ENCODE measurements at regions not wholly inside any gene's neighbourhood (a gene's known extent, or its start where the extent isn't known, plus 50 kb on each side); places are given as distances from the start of the nearest gene placed in this dataset.

DNA sequence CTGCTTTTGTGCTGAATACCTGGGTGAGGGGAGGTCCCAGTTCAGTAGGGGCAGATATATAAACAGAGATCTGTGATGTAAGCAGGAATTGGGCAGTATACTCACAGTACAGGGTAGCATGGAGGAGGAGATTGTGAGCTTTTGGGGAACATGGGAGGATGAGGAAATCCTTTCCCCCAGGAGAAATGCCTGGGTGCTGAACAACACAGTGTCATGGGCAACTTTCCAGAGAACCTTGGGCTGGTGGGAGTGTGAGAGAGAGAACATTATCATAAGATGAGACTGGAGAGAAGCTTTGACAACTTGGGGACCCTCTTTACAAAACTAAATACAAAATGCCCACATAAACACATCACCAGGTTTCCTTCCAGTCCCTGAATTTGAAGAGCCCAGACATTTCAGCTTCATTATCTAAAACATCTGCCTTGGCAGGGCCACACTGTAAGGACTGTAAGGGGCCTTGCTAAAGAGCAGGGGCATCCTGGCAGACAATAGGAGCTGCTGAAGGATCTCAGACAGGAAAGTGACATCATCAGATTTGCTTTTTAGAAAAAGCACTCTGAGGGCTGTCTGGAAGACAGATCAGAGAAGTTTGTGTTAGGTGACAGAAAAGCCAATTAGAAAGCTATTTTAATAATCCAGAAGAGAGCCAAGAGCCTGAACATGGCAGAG, 105.1 kb upstream of the FOXN2 start:
- no peak overlapping the region for H3K27ac ChIP-seq (ENCODE audit: low read length)
- no peaks in the 10 kb centered on the region for H3K27me3 ChIP-seq (ENCODE audit: insufficient read depth, low read length)
- H3K9ac ChIP-seq (ENCODE audit: low read depth, low read length), result no peak overlapping the region
- H3K9me3 ChIP-seq (ENCODE audit: insufficient read depth, low read depth, low read length), result no peaks in the 10 kb centered on the region
- no peak overlapping the region for H3K4me3 ChIP-seq (ENCODE audit: low read length)
- peaks cover 22% of the 10 kb centered on the region; the same call in 1 of the 2 replicates for H3K4me1 ChIP-seq (ENCODE audit: insufficient read depth, low read length)
- no peaks in the 10 kb centered on the region for H3K36me3 ChIP-seq (ENCODE audit: insufficient read depth, low read depth, low read length)

GRCh38 chr2:48210189-48210588, 104.3 kb upstream of the FOXN2 start:
- Histone ChIP-seq H3K36me3 (ENCODE audit: insufficient read depth, low read depth, low read length) (no peaks in the 10 kb centered on the region), H3K4me3 (ENCODE audit: low read length) (no peak overlapping the region), H3K27me3 (ENCODE audit: insufficient read depth, low read length) (no peaks in the 10 kb centered on the region), H3K9me3 (ENCODE audit: insufficient read depth, low read depth, low read length) (no peaks in the 10 kb centered on the region), H3K4me1 (ENCODE audit: insufficient read depth, low read length) (peaks cover 21% of the 10 kb centered on the region; the same call in 1 of the 2 replicates), H3K9ac (ENCODE audit: low read depth, low read length) (no peak overlapping the region), H3K27ac (ENCODE audit: low read length) (no peak overlapping the region)

GRCh38 chr2:48213646-48214045, 100.8 kb upstream of the FOXN2 start:
- H3K27ac ChIP-seq (ENCODE audit: low read length), result no peak overlapping the region

GRCh38 chr2:48218169-48218568, 96.3 kb upstream of the FOXN2 start:
- Histone ChIP-seq H3K4me3 (ENCODE audit: low read length) (no peak overlapping the region), H3K9ac (ENCODE audit: low read depth, low read length) (no peak overlapping the region), H3K36me3 (ENCODE audit: insufficient read depth, low read depth, low read length) (no peaks in the 10 kb centered on the region), H3K9me3 (ENCODE audit: insufficient read depth, low read depth, low read length) (no peaks in the 10 kb centered on the region), H3K4me1 (ENCODE audit: insufficient read depth, low read length) (no peaks in the 10 kb centered on the region), H3K27me3 (ENCODE audit: insufficient read depth, low read length) (no peaks in the 10 kb centered on the region), H3K27ac (ENCODE audit: low read length) (no peak overlapping the region)

More at GRCh38 chr2:48213646-48214045, 100.8 kb upstream of the FOXN2 start:
- Histone ChIP-seq H3K4me1 (ENCODE audit: insufficient read depth, low read length) (peaks cover 5% of the 10 kb centered on the region; the same call in 1 of the 2 replicates), H3K36me3 (ENCODE audit: insufficient read depth, low read depth, low read length) (no peaks in the 10 kb centered on the region), H3K9me3 (ENCODE audit: insufficient read depth, low read depth, low read length) (no peaks in the 10 kb centered on the region), H3K4me3 (ENCODE audit: low read length) (no peak overlapping the region), H3K9ac (ENCODE audit: low read depth, low read length) (no peak overlapping the region), H3K27me3 (ENCODE audit: insufficient read depth, low read length) (no peaks in the 10 kb centered on the region)

DNA sequence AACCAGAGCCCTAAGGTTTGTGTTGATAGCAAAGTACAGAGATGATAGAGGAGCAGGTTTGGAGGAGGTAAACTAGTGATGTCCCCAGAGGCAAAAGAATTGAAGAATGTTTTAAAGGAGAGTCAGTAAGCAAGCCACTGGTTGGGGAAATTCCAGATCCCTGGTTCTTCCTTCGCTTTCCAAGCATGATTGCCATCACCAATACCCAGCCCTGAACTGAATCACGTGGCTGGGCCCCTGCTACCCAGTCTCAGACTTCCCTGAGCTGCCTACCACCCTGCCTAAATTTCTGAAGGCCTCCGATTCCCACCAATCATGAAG, 95.3 kb upstream of the FOXN2 start:
- Histone ChIP-seq H3K4me3 (ENCODE audit: low read length) (no peak overlapping the region), H3K9me3 (ENCODE audit: insufficient read depth, low read depth, low read length) (no peaks in the 10 kb centered on the region), H3K27ac (ENCODE audit: low read length) (no peak overlapping the region), H3K4me1 (ENCODE audit: insufficient read depth, low read length) (no peaks in the 10 kb centered on the region), H3K9ac (ENCODE audit: low read depth, low read length) (no peak overlapping the region), H3K36me3 (ENCODE audit: insufficient read depth, low read depth, low read length) (no peaks in the 10 kb centered on the region), H3K27me3 (ENCODE audit: insufficient read depth, low read length) (no peaks in the 10 kb centered on the region)

- no peaks in the 10 kb centered on the region for H3K27me3 ChIP-seq (ENCODE audit: insufficient read depth, low read length)
- no peak overlapping the region for H3K4me3 ChIP-seq (ENCODE audit: low read length)
- H3K36me3 ChIP-seq (ENCODE audit: insufficient read depth, low read depth, low read length), result no peaks in the 10 kb centered on the region
- no peaks in the 10 kb centered on the region for H3K9me3 ChIP-seq (ENCODE audit: insufficient read depth, low read depth, low read length)
- H3K4me1 ChIP-seq (ENCODE audit: insufficient read depth, low read length), result no peaks in the 10 kb centered on the region
- H3K9ac ChIP-seq (ENCODE audit: low read depth, low read length), result no peak overlapping the region
- H3K27ac ChIP-seq (ENCODE audit: low read length), result no peak overlapping the region
Observed at GRCh38 chr2:48219555-48220436, 94.7 kb upstream of the FOXN2 start.

- H3K9me3 ChIP-seq (ENCODE audit: insufficient read depth, low read depth, low read length), result no peaks in the 10 kb centered on the region
- H3K9ac ChIP-seq (ENCODE audit: low read depth, low read length), result no peak overlapping the region
- no peak overlapping the region for H3K4me3 ChIP-seq (ENCODE audit: low read length)
- no peaks in the 10 kb centered on the region for H3K36me3 ChIP-seq (ENCODE audit: insufficient read depth, low read depth, low read length)
- no peaks in the 10 kb centered on the region for H3K4me1 ChIP-seq (ENCODE audit: insufficient read depth, low read length)
- no peaks in the 10 kb centered on the region for H3K27me3 ChIP-seq (ENCODE audit: insufficient read depth, low read length)
- no peak overlapping the region for H3K27ac ChIP-seq (ENCODE audit: low read length)
Observed at GRCh38 chr2:48220501-48220900, 94.0 kb upstream of the FOXN2 start.

GRCh38 chr2:48221846-48222516, 92.5 kb upstream of the FOXN2 start:
- no peak overlapping the region for H3K4me3 ChIP-seq (ENCODE audit: low read length)
- H3K36me3 ChIP-seq (ENCODE audit: insufficient read depth, low read depth, low read length), result no peaks in the 10 kb centered on the region
- no peak overlapping the region for H3K9ac ChIP-seq (ENCODE audit: low read depth, low read length)
- no peaks in the 10 kb centered on the region for H3K4me1 ChIP-seq (ENCODE audit: insufficient read depth, low read length)
- no peaks in the 10 kb centered on the region for H3K9me3 ChIP-seq (ENCODE audit: insufficient read depth, low read depth, low read length)
- H3K27me3 ChIP-seq (ENCODE audit: insufficient read depth, low read length), result no peaks in the 10 kb centered on the region
- H3K27ac ChIP-seq (ENCODE audit: low read length), result no peak overlapping the region

- H3K27me3 ChIP-seq (ENCODE audit: insufficient read depth, low read length), result no peaks in the 10 kb centered on the region
- H3K9me3 ChIP-seq (ENCODE audit: insufficient read depth, low read depth, low read length), result no peaks in the 10 kb centered on the region
- H3K27ac ChIP-seq (ENCODE audit: low read length), result no peak overlapping the region
- no peak overlapping the region for H3K4me3 ChIP-seq (ENCODE audit: low read length)
- no peaks in the 10 kb centered on the region for H3K4me1 ChIP-seq (ENCODE audit: insufficient read depth, low read length)
- H3K9ac ChIP-seq (ENCODE audit: low read depth, low read length), result no peak overlapping the region
- H3K36me3 ChIP-seq (ENCODE audit: insufficient read depth, low read depth, low read length), result no peaks in the 10 kb centered on the region
Observed at GRCh38 chr2:48227617-48228344, 86.7 kb upstream of the FOXN2 start.

- Histone ChIP-seq H3K4me3 (ENCODE audit: low read length) (no peak overlapping the region), H3K36me3 (ENCODE audit: insufficient read depth, low read depth, low read length) (no peaks in the 10 kb centered on the region), H3K4me1 (ENCODE audit: insufficient read depth, low read length) (no peaks in the 10 kb centered on the region), H3K9me3 (ENCODE audit: insufficient read depth, low read depth, low read length) (no peaks in the 10 kb centered on the region), H3K27ac (ENCODE audit: low read length) (no peak overlapping the region), H3K9ac (ENCODE audit: low read depth, low read length) (no peak overlapping the region), H3K27me3 (ENCODE audit: insufficient read depth, low read length) (no peaks in the 10 kb centered on the region)
Observed at GRCh38 chr2:48228345-48228684, 86.2 kb upstream of the FOXN2 start.

DNA sequence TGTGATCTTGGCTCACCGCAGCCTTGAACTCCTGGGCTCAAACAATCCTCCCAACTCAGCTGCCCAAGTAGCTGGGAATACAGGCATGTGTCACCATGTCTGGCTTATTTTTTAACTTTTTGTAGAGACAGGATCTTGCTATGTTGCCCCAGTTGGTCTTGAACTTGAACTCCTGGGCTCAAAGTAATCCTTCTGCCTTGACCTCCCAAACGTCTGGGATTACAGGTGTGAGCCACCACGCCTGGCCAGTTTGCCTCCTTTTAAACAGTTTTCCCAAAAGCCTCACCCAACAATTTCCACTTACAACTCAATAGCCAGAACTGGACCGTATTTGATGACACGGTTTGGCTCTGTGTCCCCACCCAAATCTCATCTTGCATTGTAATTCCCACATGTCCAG, 85.4 kb upstream of the FOXN2 start:
- Histone ChIP-seq H3K4me3 (ENCODE audit: low read length) (no peak overlapping the region), H3K4me1 (ENCODE audit: insufficient read depth, low read length) (no peaks in the 10 kb centered on the region), H3K27me3 (ENCODE audit: insufficient read depth, low read length) (no peaks in the 10 kb centered on the region), H3K9me3 (ENCODE audit: insufficient read depth, low read depth, low read length) (no peaks in the 10 kb centered on the region), H3K9ac (ENCODE audit: low read depth, low read length) (no peak overlapping the region), H3K27ac (ENCODE audit: low read length) (no peak overlapping the region), H3K36me3 (ENCODE audit: insufficient read depth, low read depth, low read length) (no peaks in the 10 kb centered on the region)

Measured in iPS-20b (cell line).